Stimulated activated CD4-positive, alpha-beta T cell treated with anti-CD3 and anti-CD28 coated beads, Interleukin-2, amount 100 ng/mL, for 4 hours (primary cell): ENCODE measurements at regions not wholly inside any gene's neighbourhood (a gene's known extent, or its start where the extent isn't known, plus 50 kb on each side); places are given as distances from the start of the nearest gene placed in this dataset.
"Not testable (repeated sequence)": the region's sequence is repeated elsewhere in the genome, so short reads cannot be mapped to it uniquely, and the experiment has no call there.

Source experiments
- DNase-seq: peaks from one replicate; pipeline ENCODE4 v3.0.0-alpha.2; 2020; ENCODE audit warnings: low read depth

DNA sequence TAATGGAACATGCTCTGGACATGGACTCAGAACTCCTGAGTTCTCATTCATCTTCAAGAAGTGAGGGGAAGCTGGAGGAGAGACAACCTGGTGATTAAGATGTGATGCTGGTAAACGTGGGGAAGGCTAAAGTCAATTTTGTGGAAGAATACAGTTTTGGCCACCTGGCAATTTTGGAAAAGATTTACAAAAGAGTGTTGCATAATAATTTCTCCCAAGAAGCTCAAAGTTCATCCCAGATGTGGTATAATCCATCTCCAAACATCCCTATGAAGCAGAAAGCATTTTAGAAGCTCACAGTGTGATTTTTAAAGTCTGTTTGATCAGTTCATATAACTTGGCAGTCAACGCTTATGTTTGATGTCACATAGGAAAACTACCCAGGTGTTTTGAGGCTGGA is 208.7 kb downstream of the LMX1A start:
- no peak for DNase-seq

DNA sequence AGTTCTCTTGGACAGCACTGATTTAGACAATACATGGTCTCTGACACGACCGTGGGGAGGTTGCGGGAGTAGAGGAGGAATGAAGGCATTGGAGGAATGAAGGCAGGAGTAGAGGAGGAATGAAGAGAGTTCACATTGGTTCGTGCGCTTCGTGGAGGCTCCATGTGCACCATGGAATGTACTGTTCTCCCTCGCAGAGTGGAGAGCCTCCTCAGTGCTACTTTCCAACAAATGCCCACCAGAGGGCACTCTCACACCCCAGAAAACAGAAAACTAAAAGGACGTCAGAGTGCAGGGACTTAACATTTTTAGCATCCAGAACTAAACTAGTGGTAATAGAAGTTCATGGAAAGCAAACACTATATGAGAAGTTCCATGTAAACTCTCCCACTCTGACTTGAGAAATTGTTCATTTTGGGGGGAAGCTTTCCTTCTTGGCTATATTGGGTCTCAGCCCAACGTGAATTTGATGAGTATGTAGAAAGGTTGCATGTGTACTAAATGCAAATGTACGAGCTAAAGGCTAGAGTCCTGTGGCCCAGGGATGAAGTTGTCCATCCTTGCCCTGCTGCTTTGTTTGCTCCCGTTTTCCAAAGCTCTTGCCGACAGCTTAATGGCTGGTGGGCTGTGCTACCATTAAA is 211.6 kb downstream of the LMX1A start:
- peak; percentile 6 for DNase-seq

DNA sequence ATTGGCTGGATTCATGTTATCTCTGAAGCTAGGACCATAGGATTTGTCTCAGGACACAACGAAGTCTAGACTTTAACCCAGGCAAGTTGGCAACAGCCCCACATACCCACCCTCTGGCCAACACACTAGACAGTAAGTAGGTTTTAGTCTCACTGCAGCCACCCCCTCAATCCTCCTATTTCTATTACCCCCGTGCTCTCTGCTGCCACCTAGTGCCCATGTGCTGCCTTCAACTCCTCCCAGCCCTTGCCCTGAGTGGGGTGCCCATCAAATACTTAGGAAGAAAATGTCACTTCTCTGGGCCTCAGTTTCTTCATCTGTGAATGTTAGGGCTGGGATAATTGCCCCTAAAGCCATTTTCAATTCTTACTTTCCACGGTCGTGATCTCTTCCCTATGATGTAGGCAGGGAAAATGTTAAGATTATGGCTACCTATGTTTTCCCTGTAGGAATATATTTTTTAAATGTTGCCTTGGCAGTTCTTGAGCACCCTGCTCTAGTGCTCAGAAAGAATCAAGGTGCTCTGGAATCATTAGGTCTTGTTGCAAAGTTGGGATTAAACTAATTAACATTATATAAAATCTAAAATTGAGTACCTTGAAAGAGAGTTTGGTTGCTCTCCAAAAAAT is 213.0 kb downstream of the LMX1A start:
- DNase-seq = no peak

DNA sequence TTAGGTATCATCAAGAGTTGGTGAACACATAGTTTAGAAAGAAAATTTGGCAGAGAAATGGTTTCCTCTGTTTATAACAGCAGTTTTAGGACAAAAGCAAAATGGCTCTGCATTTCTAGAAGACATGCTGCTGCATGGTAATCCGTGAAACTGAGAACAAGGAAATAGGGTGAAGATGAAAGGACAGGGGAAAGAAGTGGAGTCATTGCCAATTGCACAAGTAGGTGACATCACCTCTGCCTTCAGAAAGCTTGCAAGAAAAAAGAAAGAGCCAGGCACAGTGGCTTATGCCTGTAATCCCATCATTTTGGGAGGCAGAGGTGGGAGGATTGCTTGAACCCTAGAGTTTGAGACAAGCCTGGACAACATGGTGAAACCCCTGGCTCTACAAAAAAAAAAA is 217.6 kb downstream of the LMX1A start:
- no peak for DNase-seq

DNA sequence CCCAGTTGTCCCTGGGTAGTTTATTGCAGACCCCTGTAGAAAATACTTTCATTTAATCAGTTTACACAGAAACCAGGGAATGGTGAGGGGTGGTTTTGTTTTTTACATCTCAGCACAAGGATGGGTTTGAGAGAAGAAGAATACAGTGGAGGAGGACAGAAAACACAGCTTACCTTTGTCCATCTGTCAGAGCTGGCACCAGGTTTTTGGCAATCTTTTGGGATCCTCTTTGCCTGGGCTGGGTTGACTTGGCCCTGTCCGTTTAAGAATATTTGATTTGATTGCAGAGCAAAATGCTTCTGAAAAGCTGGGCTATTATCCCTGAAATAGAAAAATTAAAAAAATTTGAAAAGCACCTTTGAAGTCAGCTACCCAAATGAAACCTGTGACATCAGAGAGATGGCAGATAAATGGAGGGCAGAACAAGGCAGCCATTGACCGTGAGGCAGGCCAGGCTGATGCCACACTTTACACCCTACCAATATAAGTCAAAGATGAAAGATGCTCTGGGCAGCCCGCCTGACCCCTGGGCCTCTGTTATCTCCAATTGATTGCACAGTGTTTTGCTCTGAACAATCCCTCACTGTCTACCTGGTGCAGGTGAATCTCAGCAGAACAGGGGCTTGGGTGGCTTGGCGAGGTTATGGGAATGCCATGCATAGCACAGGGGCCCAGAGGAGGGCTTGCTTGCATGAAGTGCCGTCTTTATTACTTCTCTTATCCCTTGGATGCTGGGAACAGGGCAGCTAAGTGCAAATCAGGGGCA is 218.8 kb downstream of the LMX1A start:
- DNase-seq = no peak

DNA sequence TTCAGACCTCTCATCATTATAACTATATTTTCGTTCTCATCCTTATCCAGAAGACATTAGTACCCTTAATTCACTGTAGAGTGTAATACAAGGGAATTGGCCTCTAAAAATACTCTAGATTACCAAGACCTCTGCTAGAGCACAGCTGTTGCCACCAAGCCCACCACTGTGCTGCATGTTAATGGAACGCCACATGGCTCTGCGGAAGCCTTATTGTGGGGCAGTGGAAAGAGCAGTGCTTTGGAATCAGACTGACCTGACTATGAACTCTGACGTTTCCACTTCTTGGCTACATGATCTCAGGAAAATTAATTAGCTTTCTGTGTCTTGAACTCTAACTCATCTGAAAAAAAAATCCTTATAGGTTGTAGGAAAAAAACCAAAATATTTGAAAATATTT is 222.1 kb downstream of the LMX1A start:
- DNase-seq = no peak

DNA sequence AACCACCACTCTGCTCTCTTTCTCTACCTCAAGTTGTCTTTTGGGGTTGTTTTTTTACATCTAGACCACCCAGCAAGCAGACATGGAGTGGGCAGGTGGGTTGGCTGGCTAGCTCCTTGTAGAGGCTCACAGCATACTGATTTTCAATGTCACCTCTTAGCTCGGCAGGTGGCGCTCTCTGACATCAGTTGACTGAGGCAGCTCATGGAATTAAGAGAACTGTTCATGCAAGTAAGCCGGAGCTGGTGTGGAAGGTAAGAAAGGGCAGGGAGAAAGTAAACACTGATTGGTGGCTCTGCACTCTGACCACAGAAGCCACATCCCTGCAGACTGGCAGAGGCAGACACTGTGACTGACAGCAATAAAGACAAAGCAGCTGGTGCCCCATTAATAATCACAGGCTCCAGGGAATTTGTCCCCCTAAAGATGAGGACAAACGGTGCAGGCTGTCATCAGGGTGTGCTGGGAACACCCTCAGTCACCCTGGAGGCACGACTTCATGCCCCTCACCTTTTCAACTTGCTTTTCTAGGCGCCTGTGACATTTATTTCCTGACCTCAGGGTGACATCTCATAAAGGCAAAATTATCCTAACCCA is 226.8 kb downstream of the LMX1A start:
- no peak for DNase-seq

DNA sequence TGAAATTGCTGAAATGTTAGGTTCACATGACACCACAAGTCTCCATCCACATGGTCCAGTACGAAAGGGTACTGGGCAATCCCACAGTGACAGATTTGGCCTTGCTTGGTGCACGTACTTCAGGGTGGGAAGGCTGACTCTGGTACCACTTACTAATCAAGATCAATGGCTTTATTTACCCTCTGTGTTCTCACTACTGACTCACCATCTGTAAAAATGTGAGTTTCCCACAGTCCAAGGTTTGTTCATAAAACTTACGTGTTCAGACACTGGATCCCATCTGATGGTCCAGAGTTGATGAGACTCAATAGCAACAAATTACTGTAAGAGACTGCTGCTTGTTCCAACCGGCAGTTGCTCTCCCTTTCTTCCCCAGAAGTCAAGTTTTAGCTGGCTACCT is 231.7 kb downstream of the LMX1A start:
- no peak for DNase-seq

DNA sequence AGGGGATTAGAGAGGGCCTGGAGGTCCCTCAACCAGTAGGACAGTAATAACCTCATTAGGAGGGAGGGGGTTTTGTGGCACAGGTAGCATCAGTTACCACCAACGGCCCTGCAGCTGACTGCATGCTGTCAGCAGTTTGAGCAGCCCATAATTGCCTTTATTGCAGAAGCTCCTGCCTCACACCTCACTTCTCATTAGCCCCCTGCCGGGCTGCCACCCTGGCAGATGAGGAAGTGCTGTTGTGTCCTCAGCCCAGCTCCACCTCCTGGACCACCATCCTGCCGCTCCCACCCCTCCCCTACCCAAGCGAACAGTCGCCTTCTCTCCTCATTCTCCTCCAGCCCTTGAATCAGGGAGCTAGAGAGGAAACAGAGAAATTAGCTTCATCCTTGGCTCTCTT is 237.4 kb downstream of the LMX1A start:
- no peak for DNase-seq

DNA sequence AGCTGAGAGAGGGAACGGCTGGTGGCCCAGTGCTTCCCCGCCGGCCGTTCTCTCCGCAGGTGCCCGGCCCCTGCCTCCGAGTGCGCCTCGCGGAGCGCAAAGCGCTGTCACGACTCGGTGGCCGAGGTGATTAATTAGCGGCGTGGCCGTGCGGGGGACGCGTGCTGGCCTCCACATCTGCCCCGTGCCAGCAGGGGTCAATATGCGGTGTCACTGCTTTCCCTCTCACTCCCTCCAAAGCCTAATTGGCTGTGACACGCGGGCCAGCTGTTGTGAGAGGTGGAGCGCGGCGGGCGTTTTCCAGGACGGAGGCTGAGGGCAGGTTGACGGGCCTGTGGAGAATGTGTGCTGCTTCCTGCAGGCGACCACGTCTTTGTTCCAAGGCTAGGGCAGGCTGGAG is 239.0 kb downstream of the LMX1A start:
- DNase-seq = no peak

DNA sequence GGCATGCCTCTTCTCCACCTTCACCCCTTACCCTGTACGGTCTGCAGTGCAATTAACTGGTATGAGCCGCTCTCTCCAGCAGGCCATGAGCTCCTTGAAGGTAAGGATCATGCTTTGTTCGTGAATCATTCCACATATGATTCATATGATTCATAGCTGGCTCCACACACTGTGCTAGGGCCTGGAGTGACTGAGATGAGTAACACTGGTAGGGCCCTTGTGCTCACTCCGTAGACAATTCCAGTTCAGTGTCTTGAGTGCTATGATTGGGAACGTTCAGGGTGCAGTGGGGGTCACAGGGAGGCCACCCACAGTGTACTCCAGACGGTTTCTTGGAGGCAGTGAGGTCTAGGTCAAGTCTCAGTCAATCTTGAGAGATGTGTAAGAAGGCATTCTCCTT is 239.8 kb downstream of the LMX1A start:
- no peak for DNase-seq

DNA sequence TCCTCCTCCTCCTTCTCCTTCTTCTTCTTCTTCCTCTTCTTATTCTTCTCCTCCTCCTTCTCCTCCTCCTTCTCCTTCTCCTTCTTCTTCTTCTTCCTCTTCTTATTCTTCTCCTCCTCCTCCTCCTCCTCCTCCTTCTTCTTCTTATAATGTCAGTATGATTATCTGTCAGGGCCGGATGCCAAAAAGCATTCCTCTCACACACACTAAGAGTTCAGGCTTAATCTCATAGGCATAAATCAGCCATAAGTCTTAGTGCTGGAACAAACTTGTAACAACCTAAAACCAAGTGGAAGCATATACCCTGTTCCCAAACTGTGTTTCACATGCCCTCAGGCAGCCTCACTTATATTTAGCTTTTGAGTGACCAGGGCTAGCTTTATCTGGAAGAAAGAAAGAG is 240.3 kb downstream of the LMX1A start:
- DNase-seq = no peak

DNA sequence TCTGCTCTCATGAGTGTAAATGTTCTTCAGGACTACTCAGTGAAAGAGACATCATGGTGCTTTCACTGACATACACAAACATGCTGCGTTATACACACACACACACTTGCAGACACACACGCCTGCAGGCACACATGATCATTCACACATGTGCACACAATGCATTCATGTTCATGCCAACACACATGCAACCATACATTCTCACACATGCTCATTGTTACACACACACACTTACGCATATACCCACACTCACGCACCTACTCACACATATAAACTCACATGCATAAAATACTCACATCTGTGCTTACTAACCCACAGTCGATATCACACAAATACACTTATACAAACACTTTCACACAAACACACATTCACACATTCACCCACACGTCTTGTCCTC is 241.6 kb downstream of the LMX1A start:
- no peak for DNase-seq

DNA sequence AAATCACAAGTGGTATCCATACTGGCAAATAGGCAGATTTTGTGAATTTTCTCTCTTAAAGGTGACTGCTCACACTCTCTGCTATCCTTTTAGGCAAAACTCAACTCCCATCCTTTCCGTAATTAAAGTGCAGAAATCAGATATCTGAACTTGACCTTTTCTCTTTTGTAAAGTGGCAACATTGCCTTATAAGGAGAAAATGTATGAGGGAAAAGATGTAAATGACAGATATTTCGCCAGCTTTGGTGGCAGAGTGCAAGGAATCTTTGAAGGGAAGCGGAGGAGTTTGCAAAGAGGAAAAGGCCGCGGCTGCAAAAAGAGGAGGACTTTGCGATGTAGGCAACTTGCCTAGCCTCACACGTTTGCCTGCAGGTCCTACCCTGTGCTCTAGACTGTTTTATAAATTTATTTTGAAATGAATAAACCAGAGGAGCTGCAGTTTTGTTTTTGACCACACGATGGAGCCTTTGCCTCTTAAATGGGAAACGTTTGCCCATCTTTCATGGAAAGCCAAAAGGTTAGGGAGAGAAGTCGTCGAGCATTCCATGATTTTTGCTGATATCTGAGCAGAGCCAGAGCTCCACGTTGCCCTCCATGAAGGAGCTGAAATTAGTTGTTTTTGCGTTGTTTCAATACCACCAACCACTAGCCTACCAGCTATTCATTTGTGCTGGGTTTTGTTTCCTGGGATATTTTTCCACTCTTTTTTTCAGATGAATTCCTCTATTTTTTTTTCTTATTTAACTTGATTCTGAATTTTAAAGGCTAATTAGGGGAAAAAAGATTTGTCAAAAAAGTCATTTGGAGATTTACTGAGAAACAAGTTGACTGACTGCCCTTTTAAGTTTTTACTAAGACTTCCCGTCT is 242.3 kb downstream of the LMX1A start:
- DNase-seq = no peak

DNA sequence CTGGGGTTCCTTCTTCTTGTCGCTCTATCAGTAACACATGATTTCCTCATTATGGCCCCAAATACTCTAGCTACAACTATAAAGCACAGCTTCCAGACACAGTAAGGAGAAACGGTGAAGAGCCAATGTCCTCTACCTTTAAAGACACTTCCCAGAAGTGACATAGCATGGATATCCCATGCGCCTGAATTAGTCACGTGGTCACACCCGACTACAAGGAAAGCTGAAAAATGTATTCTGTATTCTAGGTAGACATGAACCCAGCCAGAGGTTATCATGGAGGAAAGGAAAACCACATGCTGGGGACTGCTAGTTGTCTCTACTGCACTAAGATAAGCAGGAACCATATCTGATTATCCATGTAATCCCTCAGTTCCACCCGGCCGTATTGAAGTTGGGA is 244.3 kb downstream of the LMX1A start:
- DNase-seq = no peak

DNA sequence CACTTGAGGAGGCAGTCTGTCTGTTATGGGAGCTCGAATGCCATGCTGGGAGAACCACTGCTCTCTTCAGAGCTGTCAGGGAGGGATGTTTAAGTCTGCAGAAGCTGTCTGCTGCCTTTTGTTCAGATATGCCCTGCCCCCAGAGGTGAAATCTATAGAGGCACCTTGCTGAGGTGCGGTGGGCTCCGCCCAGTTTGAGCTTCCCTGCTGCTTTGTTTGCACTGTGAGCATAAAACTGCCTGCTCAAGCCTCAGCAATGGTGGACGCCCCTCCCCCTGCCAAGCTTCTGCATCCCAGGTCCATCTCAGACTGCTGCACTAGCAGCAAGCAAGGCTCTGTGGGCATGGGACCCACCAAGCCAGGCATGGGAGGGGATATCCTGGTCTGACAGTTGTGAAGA is 247.5 kb downstream of the LMX1A start:
- DNase-seq = no peak

DNA sequence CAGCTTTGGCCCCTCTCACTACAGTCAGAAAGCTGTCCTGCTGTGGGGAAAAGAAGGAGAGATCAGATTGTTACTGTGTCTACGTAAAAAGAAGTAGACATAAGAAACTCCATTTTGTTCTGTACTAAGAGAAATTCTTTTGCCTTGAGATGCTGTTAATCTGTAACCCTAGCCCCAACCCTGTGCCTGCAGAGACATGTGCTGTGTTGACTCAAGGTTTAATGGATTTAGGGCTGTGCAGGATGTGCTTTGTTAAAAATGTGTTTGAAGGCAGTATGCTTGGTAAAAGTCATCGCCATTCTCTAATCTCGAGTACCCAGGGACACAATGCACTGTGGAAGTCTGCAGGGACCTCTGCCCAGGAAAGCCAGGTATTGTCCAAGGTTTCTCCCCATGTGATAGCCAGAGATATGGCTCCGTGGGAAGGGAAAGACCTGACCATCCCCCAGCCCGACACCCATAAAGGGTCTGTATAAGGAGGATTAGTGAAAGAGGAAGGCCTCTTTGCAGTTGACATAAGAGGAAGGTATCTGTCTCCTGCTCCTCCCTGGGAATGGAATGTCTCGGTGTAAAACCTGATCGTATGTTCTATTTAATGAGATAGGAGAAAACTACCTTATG is 263.9 kb downstream of the LMX1A start:
- DNase-seq = not testable (repeated sequence)

DNA sequence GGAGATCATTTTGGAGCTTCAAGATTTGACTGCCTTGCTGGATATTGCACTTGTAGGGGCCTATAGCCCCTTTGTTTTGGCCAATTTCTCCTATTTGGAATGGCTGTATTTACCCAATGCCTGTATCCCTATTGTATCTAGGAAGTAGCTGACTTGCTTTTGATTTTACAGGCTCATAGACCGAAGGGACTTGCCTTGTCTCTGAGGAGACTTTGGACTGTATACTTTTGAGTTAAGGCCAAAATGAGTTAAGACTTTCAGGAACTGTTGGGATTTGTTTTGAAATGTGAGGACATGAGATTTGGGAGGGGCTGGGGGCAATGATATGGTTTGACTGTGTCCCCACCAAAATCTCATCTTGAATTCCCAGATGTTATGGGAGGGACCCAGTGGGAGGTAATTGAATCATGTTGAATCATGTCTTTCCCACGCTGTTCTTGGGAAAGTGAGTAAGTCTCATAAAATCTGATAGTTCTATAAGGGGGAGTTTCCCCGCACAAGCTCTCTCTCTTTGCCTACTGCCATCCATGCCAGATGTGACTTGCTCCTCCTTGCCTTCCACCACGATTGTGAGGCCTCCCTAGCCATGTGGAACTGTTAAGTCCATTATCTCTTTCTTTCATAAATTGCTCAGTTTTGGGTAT is 276.1 kb downstream of the LMX1A start:
- DNase-seq = no peak

DNA sequence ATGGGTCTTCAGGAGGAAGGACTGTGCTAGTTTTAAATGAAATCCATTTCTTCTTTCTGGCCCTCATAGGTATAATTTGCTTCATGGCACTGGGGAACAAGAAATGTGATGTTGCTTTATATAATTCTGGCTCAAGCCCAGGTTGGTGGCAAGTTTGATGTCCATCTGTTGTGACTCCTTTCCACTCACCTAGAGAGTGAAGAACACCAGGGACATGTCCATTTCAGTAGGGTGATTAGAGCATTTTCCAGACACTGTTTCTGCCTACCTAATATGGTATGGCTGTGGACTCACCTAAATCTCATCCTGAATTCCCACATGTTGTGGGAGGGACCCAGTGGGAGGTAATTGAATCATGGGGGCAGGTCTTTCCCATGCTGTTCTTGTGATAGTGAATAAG is 278.1 kb downstream of the LMX1A start:
- no peak for DNase-seq

DNA sequence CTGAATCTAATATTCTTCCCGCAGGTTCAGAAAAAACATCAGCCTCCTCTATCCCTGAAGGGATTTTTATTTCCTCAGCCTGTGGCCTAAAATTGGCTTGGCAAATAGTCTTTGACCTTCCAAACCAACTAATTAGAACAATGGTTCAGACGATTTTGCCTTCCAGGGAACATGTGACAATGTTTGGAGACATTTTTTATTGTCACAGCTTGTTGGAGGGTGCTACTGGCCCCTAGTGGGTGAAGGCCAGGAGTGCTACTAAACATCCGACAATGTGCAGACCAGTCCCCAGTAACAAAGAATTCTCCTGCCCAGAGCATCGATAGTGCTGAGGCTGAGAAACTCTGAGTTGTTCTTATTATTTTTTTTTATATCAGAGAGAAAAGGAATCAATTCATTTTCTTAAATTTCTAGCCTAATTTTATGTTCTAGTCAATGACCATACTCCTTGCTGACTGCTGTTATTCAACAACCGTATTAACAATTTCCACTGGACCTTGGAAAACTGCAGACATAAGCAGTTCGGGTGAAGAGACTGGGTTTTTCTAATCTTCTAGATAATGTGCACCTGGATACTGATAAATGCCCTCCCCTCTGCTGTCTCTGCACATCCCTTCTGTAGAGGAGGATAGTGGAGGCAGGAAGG is 280.7 kb downstream of the LMX1A start:
- DNase-seq = no peak
